Hematopoietic multipotent progenitor cell treated with erythropoietin and hydrocortisone succinate and interleukin-3 and kit ligand, for 6 days (in vitro differentiated cells): ENCODE measurements at regions not wholly inside any gene's neighbourhood (a gene's known extent, or its start where the extent isn't known, plus 50 kb on each side); places are given as distances from the start of the nearest gene placed in this dataset.

Experiments
- DNase-seq: peaks from one replicate; pipeline ENCODE4 v3.0.0-alpha.2; 2015

DNA sequence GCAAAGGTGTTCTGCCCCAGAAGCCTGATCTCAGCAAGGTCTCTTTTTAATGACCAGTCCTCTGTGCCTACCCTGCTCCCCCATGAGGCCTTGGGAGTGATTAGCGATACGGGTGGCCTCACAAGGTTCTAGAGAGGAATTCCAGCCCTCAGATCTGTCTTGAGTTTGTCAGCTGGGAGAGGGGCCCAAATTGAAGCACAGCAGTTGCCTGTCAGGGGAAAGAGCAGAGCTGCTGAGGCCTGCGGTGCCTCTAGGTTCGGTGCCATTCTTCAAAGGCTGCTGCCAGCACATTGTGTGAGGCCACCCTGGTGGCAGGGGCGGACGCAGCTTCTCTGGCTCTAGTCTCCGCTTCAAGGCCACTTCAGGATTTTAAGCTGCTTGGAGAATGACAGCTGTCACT is 85.7 kb upstream of the GRIA1 start:
- no peak for DNase-seq

DNA sequence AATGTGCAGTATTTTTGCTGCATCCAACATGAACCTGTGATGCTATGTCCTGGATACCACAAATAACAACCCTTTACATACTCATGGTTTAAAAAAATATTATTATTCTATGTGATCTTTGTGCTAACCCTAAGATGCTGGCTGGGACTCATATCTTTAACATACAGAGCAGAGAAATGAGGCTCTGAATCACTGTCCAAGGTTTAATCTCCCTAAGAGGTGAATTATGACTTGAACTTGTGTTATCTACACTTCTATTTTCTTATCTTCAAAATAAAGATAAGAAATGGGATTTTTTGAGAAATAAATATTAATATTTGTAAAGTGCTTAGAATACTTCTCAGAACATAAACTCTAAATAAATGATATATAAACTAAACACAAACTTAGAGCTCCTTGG is 68.8 kb upstream of the GRIA1 start:
- no peak for DNase-seq

DNA sequence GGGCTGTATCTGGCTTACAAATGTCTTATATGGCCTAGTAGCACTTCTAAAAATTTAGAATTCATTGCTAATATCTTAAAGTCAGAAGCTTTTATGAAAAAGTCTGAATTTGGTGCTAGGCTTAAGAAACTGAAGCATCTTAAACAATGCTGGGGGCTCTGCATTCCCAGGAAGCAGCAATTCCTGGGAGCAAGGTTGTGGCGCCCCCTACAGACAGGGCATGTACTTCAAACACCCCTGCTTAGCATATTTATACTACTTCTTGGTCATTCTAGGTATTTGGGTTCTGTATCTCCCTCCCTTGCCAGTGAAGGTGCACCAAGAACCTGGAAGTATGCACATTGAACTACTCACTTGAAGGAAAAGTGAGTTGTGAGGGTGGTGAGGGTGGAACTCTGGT is 64.6 kb upstream of the GRIA1 start:
- DNase-seq = no peak

DNA sequence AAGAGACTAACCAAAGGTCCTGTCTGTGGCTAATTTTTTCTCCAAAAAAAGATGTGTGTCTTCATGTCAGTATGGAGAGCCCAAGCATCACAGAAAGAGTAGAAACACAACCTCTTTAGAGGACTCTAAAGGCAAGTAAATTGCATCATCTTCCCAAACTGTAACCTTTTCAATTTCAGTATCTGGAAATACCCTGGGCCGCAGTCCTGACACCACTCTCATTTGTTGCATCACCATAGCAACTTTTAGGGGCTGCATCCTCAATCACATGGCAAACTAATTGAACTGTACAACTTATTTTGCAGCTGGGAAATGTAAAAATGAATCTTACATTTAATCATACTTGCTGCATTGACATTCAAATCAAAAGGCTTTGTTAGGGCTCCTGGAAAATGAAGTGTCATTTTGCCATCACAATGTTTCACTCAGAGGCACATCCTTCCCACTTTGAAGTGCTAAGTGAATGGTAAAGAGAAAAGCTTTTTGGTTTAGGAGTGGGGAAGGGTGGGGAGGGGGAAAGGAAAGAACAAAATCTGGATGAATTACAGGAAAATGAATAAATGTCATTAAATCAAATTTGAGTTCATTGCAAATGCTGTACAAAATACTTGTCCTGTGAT is 60.6 kb upstream of the GRIA1 start:
- DNase-seq = no peak

DNA sequence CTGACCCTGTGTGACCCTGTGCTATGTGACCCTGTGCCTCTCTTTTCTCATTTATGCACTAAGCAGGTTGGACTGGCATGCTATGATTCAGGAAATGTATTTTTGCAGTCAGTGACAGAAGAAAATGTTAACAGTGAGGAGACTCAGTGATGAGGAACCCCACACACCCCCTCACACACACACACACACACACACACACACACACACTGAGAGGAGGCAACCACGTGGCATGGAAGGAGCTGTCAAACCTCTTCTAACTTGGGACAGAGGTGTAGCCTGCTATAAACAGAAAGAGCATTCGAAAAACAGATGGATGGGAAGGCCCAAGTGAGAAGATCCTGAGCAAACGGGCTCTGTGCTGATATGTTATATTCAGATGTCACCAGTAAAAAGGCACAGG is 57.9 kb upstream of the GRIA1 start:
- DNase-seq = no peak

DNA sequence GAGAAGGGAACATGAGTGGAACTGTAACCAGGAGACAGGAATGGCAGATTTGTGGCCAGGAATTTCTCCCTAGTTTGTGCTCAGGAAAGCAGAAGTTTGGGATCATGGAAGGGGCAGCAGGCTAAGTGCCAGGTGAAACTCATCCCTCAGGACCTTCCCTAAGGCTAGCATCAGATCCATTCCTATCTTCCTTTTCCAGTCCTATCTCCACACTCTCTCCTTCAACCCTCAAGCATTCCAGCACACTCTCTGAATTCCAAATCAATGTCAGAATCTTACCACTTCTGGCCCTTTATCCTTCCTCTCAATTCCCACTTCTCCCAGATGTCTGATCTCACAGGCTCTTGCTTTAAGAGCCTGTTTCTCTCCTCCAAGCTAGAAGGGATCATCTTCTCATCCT is 53.2 kb upstream of the GRIA1 start:
- no peak for DNase-seq

DNA sequence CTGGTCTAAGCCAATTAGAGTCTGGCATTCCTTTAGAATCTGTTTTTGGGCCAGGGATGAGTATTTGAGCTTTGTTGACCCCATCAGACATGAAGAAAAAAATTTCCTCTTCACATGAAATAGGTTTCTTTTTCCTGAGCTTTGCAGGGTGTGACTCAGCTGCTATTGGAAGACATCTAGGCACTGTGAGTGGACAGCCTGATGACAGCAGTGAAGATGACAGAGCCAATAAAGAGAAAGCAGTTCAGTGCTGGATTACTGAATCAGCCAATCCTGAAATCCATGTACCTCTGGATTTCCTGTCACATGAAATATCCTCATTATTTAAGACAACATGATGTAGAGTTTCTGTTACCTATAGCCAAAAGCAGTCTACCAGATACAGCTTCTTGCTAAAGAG is 51.3 kb upstream of the GRIA1 start:
- DNase-seq = no peak
